Posterior cingulate gyrus (tissue), 11 donors: ENCODE measurements at regions not wholly inside any gene's neighbourhood (a gene's known extent, or its start where the extent isn't known, plus 50 kb on each side); places are given as distances from the start of the nearest gene placed in this dataset.
"Not testable (repeated sequence)": the region's sequence is repeated elsewhere in the genome, so short reads cannot be mapped to it uniquely, and the experiment has no call there.

Source experiments
- DNase-seq, 10 donors: peaks; one replicate each; pipeline versions ENCODE4 v3.0.0 to v3.0.0-alpha.2; 2020 to 2021; ENCODE audit warnings: mixed read lengths in 3 of 10
- intact Hi-C: fragments of 100-400 bp; cut with DNase I; formaldehyde crosslinking; loops from one replicate; pipeline ENCODE4 v1.15.1; 2023

DNA sequence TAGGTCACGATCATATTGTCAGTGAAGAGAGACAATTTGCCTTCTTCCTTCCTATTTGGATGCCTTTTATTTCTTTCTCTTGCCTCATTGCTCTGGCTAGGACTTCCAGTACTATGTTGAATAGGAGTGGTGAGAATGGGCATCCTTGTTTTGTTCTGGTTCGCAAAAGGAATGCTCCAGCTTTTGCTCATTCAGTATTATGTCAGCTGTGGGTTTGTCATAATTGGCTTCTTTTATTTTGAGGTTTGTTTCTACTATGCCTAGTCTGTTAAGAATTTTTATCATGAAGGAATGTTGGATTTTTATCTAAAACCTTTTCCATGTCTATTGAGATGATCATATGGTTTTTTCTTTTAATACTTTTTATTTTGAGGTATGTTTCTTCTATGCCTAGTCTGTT is 152.3 kb upstream of the MAD2L1 start:
- no peak for DNase-seq
- intact Hi-C loops, result no loop called here

DNA sequence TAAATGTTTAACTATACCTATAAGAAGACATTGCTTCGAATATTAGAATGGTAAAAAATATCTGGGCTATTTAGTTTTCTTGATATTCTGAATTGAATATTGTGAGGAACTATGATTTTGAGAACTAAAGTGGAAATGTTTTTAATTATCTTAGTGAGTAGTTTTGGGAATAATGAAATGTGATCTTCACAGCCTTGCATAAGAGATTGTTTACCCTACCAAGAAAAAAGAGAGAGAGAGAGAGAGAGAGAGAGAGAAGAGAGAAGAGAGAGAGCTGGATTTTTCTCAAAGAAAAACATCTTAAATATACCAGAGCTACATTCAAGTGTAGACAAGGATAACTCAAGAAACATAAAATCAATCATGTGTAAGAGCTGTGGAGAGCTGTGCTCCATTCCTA is 148.7 kb upstream of the MAD2L1 start:
- no peak for DNase-seq
- intact Hi-C loops, result no loop called here

DNA sequence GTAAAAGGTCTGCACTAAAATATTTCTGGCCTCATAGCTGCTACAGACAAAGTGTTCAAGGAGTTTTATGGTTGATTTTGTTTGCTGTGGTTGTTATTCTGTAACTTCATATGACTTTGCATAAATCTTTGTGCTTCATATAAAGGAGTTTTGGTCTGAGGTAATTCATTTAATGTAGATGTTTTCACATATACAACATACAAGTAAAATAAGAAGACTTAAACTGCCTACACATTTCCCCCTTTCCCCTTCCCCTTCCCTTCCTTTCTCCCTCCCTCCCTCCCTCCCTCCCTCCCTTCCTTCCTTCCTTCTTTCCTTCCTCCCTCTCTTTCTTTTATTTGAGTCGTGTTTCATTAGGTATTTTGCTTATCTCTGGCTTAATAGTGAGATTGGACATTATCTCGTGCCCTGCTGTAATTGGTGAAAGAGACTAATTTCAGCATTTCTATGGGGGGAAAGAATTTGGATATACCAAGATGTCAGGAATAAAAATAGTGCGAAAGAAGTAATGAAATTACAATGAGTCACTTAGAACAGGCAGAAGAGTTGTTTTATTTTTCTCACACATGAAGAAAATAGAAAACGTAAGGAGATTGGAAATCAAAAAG is 144.9 kb upstream of the MAD2L1 start:
- no peak for DNase-seq
- intact Hi-C loops, result no loop called here

DNA sequence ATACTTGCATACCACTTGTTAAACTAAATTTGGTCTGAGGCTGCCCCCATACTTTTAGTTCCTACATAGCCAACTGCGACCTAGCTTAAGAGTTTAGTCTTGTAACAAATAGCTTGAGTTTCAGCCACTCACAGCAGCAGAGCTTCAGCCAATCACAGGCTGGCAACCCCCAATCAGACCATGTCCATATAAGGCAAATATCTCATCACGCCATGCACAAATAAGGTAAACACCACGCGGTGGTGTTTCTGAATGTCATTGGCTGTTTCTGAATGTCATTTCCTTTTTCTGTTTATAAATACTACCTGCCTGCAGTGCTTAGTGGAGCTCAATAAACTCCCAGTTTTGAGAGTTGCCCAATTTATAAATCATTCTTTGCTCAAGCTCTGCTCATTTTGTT is 143.1 kb upstream of the MAD2L1 start:
- intact Hi-C loops, result no loop called here
- DNase-seq, result no peak

DNA sequence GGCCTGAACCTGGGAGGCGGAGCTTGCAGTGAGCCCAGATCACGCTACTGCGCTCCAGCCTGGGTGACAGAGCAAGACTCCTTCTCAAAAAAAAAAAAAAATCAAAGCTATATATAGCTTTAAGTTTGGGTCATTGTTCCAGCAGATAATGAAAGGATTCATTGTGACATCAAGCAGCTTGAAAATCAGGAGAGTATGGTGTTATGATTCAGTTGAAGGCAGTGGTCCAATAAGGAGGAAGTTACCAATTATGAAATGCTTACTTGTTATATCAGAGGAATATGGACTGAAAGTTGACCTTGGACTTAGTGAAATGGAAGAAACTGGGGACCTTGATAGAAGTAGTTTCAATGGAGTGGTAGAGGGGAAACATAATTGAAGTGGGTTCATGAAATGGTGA is 140.4 kb upstream of the MAD2L1 start:
- DNase-seq, result no peak
- intact Hi-C loops, result no loop called here

DNA sequence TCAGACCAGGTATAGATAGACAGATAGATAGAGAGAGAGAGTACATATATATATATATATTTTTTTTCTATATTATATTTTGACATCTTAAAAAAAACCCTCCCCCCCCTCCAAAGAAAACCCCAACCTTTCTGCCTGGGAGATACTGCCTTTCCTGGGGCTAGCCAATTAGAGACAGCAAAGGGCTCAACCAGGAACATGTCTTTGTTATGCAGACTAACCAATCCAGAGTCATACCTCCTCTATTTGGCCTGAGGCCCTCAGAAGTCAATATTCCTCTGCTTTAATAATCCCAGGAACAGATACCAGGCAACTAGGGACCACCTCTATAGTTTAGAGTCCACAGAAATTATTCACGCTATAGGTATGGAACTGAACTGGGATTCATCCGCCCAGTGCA is 135.6 kb upstream of the MAD2L1 start:
- no peak for DNase-seq
- intact Hi-C loops, result no loop called here

DNA sequence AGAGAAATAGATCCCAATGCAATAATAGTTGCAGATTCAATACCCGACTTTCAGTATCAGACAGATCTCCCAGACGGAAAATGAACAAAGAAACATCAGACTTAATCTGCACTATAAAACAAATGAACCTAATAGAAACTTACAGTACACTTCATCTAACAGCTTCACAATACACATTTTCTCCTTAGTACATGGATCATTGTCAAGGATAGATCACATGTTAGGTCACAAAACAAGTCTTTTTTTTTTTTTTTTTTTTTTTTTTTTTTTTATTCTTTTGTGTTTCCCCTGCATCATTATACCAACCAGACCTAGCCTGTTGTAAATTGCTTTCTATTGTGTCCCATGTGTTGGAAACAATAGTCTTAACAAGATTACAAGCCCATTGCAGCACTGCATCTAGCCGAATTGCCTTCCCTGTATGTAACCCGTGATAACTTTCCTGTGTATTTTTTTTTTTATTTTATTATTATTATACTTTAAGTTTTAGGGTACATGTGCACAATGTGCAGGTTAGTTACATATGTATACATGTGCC is 134.0 kb upstream of the MAD2L1 start:
- DNase-seq, intact Hi-C loops: not testable (repeated sequence)

DNA sequence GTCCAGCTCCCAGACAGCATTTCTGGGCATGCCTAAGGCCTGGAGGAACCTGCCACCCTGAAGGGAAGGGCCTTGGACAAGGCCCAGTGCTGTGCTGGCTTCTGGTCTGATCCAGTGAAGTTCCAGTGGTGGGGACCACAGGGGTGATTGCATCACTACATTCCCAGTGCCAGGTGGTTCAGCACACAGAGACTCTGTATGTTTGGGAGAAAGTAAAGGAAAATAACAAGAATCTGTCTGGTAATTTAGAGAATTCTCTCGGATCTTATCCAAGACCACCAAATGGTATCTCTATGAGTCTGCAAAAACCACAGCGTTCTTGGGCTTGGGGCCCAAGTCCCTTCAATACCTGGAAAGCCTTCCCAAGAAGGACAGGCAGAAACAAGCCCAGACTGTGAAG is 131.8 kb upstream of the MAD2L1 start:
- no peak for DNase-seq
- intact Hi-C loops, result no loop called here

DNA sequence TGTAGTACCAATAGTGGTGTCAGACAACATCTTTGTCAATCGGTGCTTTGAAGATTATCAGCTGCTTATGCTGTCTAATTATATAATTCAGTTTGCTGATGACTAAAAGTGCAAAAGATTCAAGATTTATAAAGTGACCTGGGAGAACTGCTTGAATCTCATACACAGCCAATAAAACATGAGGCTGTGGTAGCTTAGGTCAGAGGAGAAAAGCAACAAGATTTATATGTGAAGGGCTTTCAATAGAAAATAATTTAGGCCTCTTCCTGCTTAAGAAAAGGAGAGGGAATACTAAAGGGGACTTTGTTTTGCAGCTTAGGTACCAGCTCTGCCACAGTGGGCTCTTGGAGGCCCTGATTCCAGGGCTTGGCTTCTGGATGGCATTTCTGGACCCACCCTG is 111.0 kb upstream of the MAD2L1 start:
- DNase-seq, result no peak
- intact Hi-C loops, result no loop called here

DNA sequence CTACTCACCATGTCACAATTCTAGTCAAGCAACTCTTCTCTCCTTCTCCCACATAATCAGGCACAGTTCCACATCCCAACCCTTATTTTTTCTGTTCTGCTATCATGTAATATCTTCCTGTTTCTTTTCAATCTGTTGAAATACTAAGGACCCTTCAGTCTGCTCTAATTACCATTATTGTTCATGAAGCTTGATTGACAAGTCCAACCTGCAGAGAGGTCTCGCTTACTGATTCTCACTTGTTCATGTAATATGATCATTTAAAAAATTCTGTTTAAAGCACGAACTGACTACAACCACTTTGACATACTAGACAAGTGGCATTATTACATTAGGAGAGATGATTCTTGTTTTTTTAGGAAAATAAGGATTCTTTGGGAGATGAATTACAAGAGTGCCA is 108.6 kb upstream of the MAD2L1 start:
- intact Hi-C loops, result no loop called here
- DNase-seq, result no peak

DNA sequence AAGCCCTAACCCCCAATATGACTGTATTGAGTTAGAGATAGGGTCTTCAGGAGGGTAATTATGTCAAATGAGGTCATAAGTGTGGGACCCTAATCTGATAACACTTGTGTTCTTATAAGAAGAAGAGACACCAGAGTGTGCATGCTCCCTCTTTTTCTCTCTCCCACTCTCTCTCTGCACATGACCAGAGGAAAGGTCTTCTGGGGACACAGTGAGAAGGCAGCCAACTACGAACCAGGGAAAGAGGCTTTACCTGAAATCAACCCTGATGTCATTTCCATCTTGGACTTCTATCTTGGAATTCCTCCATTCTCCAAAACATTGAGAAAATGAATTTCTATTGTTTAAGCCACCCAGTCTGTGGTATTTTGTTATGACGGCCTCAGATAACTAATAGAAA is 97.2 kb upstream of the MAD2L1 start:
- no peak for DNase-seq
- intact Hi-C loops, result no loop called here

DNA sequence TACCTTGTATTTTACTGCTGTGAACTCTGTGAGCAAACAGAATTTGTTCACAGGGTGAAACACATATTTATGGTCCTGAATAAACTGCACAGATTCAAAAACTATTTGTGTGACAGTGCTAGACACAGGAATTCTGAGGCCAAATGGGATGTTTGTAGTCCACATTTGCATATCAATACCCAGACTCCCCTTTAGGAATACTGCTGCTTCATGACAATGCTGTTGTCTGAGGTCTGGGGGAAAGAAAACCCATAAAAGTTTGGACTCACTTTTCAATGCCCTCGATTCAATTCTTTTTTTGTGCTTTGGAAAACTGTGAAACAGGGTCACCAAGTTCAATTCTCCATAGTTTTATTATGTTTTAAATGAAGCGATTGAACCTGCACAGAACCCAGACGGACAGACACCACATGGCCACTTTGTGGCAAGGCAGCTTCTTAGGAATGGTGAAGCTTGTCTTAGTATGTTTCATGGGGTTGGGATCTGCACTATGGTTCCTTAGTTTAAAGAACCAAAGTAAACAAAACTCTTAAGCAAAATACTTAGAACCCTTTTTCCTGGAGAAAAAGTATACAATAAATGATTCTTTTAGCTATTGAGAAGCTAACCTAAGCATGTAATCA is 92.3 kb upstream of the MAD2L1 start:
- intact Hi-C loops, result loop anchor here (10.0 kb wide), 1 partner anchor 1086 kb away; no protein-coding TSS in a partner anchor
- no peak for DNase-seq

DNA sequence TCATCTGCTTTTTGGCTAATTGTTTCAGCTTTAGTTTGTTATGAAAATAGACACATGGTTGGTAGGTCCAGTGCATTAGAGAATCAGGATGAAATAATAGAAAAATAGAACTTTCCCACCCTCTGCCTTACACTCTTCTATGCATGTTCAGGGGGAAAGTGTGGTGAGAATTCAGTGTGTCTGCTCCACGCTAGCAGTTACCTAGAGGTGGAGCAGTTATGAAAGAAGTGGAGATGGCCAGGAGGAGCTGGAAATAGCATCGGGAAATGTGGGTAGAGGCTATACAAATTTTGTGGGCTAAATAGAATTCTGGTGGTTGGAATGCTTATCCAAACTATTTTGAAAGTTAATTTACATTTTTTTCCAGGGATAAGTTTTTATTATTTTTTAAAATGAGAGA is 91.4 kb upstream of the MAD2L1 start:
- intact Hi-C loops, result loop anchor here (10.0 kb wide), 1 partner anchor 1087 kb away; no protein-coding TSS in a partner anchor

DNA sequence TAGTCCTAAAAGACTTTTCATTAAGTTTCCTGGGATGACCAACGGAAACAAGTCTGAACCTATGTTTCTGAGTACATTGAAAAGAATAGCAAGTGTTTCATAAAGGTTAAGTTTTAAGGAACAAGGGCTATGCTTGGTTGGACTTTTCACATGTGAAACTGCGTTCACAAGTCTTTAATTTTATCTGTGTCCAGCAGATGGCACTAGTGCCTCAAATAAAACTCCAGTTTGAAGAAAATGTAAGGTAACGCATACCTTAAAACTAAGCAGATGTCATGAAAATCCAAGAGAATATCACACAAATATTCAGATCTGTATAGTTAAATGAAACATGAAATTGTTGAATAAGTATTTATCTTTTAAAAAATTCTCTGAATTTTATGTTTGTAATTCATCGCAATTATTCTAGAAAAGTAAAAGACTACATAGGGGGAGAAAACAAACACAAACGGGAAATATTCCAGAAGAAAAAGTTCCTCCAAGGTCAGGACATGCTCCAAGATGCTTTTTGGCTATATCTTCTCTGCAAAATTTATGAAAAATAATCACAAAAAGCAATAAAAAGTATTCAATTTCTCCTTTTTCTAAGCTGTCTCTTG is 89.6 kb upstream of the MAD2L1 start:
- DNase-seq, result no peak
- intact Hi-C loops, result loop anchor here (1.0 to 10.0 kb wide), 2 partner anchors 940 to 1089 kb away; no protein-coding TSS in a partner anchor

More for the DNA sequence above, 91.4 kb upstream of the MAD2L1 start:
- DNase-seq, result no peak

DNA sequence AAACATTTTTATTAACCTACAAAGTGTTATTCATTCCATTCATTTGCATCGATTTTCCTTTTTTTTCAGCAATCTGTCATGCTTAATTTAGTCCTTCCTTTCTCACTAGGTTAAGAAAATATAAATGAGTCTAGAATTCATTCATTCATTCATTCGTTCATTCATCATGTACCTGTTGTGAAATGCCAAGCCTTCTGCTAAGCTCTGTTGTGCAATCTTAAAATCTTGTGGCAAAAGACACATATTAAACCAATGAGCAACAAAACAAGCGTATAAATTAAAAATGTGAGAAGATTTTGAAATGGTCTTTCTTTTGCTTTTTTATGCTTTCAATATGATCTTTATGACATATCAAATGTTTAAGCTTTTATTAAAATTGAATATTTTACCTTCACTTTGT is 88.6 kb upstream of the MAD2L1 start:
- DNase-seq, result no peak
- intact Hi-C loops, result loop anchor here (10.0 kb wide), 1 partner anchor 1090 kb away; no protein-coding TSS in a partner anchor

DNA sequence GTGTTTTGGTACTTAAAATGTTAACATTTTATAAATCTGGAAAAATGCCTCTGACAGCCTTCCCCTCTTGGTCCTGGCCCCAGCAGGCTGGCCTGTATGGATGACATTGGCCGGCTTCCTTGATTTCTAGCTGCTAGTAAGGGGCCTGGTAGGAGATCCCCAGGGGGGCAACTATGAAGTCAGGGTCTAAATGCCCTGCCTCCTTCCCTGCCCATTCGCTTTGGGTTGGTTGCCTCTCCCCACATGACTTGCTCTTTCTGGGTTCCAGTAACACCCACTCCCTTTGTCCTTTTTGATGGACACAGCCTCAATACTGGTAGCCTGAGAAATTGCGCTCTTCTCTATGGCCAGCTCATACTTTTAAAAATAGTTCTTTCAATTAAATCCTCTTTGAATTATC is 78.0 kb upstream of the MAD2L1 start:
- peak in 1 of 10 donors; percentile 49 for DNase-seq
- intact Hi-C loops, result no loop called here

DNA sequence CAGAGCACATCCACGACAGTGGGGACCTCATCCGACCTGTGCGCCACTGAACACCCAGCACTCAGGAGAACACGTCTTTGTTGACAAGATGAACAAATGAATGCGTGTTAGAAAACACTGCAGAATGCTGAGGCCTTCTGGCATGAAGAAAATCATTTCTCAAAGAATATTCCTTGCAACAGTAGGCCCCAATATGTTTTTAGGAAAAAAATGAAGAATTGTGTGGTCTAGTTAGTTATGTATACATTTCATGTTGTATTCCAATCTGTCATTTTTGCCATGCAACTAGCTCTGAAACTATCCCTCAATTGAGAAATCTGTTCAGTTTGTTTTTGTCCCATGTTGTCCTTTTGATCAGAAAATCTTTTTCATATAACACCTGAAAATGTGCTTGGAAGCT is 77.4 kb upstream of the MAD2L1 start:
- DNase-seq, result no peak
- intact Hi-C loops, result no loop called here

DNA sequence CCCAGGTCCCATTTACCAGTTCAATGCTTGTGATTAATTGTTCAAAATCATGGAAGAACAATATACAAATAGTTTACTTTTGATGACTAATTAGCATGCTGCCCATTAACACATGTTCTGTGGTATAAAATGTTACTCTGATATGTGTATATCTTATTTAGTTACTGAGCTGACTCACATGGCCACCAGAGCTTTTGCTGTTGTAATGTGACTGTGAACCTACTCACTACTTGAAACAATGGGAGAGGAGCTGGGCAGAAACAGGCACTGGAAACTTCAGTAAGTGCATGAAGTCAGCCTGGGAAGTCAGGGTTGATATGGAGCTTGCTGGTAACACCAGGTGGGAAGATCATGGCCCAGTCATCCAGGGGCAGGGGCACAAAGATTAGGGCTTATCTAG is 72.7 kb upstream of the MAD2L1 start:
- intact Hi-C loops, result no loop called here

DNA sequence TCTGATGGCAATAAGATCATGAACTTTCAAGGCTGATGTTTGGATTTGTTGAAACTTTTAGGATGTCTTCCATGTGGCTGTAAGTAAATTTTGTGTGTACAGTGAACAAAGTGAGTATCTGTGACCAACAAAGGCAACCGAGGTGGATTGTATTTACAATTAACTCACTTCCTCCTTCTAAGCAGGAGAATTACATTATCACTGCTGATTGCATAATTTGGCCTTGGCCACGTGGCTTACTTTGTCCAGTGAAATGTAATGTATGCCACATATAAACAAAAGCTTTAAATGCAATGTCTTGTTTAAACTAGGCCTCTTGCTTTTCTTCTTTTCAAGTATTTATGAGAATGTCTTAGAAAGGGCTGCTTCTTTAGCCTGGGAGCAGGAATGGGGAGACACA is 66.3 kb upstream of the MAD2L1 start:
- intact Hi-C loops, result no loop called here
- DNase-seq, result no peak

More for the DNA sequence above, 72.7 kb upstream of the MAD2L1 start:
- no peak for DNase-seq

DNA sequence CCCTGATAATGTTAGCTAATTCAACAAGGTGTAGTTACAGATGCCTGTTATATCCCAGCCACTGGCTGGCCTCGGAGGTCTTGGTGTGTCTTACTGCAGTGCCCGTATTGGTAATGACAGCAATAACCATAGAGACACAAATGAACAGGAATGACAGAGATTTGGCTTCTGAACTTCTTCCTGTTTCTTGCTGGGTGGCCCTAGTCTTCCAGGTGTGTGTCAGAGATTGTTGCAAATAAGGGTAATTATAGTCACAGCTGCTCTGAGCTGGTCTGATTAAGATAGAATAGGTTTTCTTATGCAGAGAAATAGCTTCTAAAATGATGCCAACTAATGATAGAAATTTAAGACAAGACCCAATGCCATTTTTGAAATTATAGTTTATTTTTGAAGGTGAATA is 64.1 kb upstream of the MAD2L1 start:
- intact Hi-C loops, result no loop called here
- DNase-seq, result no peak
